WERI-Rb-1 (cell line): ENCODE measurements at regions not wholly inside any gene's neighbourhood (a gene's known extent, or its start where the extent isn't known, plus 50 kb on each side); places are given as distances from the start of the nearest gene placed in this dataset.

Experiments used
- DNase-seq: peaks from one replicate; pipeline ENCODE4 v3.0.0-alpha.2; 2020
- H3K27ac ChIP-seq: fragments of 250-450 bp; sonication (Bioruptor Pico); 2 replicates; pipeline ENCODE4 v1.5.1; 2020; ENCODE audit warnings: mild to moderate bottlenecking, moderate library complexity
- H3K27me3 ChIP-seq: fragments of 250-450 bp; sonication (Bioruptor Pico); 2 replicates; pipeline ENCODE4 v1.5.1; 2021; ENCODE audit warnings: mild to moderate bottlenecking, low read depth, moderate library complexity; ENCODE audit not compliant: insufficient read depth, severe bottlenecking
- H3K36me3 ChIP-seq: fragments of 250-450 bp; sonication (Bioruptor Pico); 2 replicates; pipeline ENCODE4 v1.5.1; 2020; ENCODE audit warnings: mild to moderate bottlenecking, moderate library complexity
- H3K4me3 ChIP-seq: 2 replicates; pipeline ENCODE4 v1.5.1; 2011; ENCODE audit warnings: low read depth, mild to moderate bottlenecking, control low read depth, low read length
- H3K9me3 ChIP-seq: fragments of 250-450 bp; sonication (Bioruptor Pico); 2 replicates; pipeline ENCODE4 v1.5.1; 2021; ENCODE audit warnings: mild to moderate bottlenecking, moderate library complexity; ENCODE audit not compliant: severe bottlenecking
- CTCF ChIP-seq: IDR thresholded peaks from 2 replicates; pipeline ENCODE4 v1.5.1; 2011; ENCODE audit warnings: low read depth, mild to moderate bottlenecking, control low read depth, inconsistent platforms, low read length

- Histone ChIP-seq H3K4me3 (no peak overlapping the region), H3K27me3 (no peaks in the 10 kb centered on the region), H3K9me3 (no peaks in the 10 kb centered on the region), H3K27ac (peak overlapping the region; percentile 82), H3K36me3 (no peaks in the 10 kb centered on the region)
- no peak for TF ChIP-seq CTCF
- peak; percentile 31 for DNase-seq
Measured at GRCh38 chr1:116262207-116262994, 110.6 kb upstream of the ATP1A1 start.

- Histone ChIP-seq H3K36me3 (no peaks in the 10 kb centered on the region), H3K4me3 (no peak overlapping the region), H3K27ac (peak overlapping the region; percentile 82), H3K27me3 (no peaks in the 10 kb centered on the region), H3K9me3 (no peaks in the 10 kb centered on the region)
- DNase-seq = peak; percentile 62
- TF ChIP-seq CTCF = no peak
Measured at GRCh38 chr1:116262995-116263385, 110.1 kb upstream of the ATP1A1 start.

GRCh38 chr1:116265931-116266863 is 106.8 kb upstream of the ATP1A1 start:
- DNase-seq = peak; percentile 59
- Histone ChIP-seq H3K27me3 (no peaks in the 10 kb centered on the region), H3K4me3 (peak overlapping the region; percentile 13; the same call in 1 of the 2 replicates), H3K9me3 (no peaks in the 10 kb centered on the region), H3K36me3 (no peaks in the 10 kb centered on the region), H3K27ac (peak overlapping the region; percentile 96)
- TF ChIP-seq CTCF = no peak

- no peak for TF ChIP-seq CTCF
- DNase-seq = no peak
- Histone ChIP-seq H3K36me3 (no peaks in the 10 kb centered on the region), H3K27me3 (no peaks in the 10 kb centered on the region), H3K4me3 (no peak overlapping the region), H3K9me3 (no peaks in the 10 kb centered on the region), H3K27ac (peak overlapping the region; percentile 96)
Measured at GRCh38 chr1:116266864-116267212, 106.2 kb upstream of the ATP1A1 start.

GRCh38 chr1:116268211-116268610 is 104.8 kb upstream of the ATP1A1 start:
- H3K9me3 ChIP-seq = no peaks in the 10 kb centered on the region
- no peaks in the 10 kb centered on the region for H3K27me3 ChIP-seq
- H3K36me3 ChIP-seq = no peaks in the 10 kb centered on the region
- no peak for DNase-seq
- TF ChIP-seq CTCF = no peak
- no peak overlapping the region for H3K4me3 ChIP-seq
- H3K27ac ChIP-seq = no peak overlapping the region; the same call in 1 of the 2 replicates
